H1 (cell line): ENCODE measurements at regions not wholly inside any gene's neighbourhood (a gene's known extent, or its start where the extent isn't known, plus 50 kb on each side); places are given as distances from the start of the nearest gene placed in this dataset.

ENCODE experiments used
- CTCF ChIA-PET: fragments of 300-600 bp; sonication (Branson Sonifier 250); formaldehyde crosslinking; loops from one replicate; lab custom pipeline; 2021; ENCODE audit not compliant: partially characterized antibody; lab: Charles Lee
- POLR2A ChIA-PET: fragments of 300-600 bp; sonication (Branson Sonifier 250); formaldehyde crosslinking; loops from one replicate; lab custom pipeline; 2021; ENCODE audit warnings: inconsistent platforms; ENCODE audit not compliant: partially characterized antibody; lab: Charles Lee
- DNase-seq, 2 experiments: peaks; one replicate each; pipeline versions ENCODE4 v3.0.0 to v3.0.0-alpha.2; 2010 to 2022; ENCODE audit warnings: low spot score in 2 of 2, low read depth in 1 of 2, mixed read lengths in 1 of 2
- FAIRE-seq: peaks from 2 replicates; lab custom pipeline; 2011; peaks lifted over from hg19 to GRCh38; lab: Jason Lieb, UNC
- H2AFZ ChIP-seq: 2 replicates; pipeline ENCODE4 v1.8.1; 2012; ENCODE audit warnings: low read length, inconsistent platforms
- H2AK5ac ChIP-seq: 2 replicates; pipeline ENCODE4 v1.6.1; 2013; ENCODE audit warnings: low read depth, low read length
- H2BK120ac ChIP-seq: replicated peaks from 2 replicates; pipeline ENCODE3; 2013; ENCODE audit warnings: low read depth, low read length, inconsistent platforms
- H2BK12ac ChIP-seq: 2 replicates; pipeline ENCODE4 v1.6.1; 2013; ENCODE audit warnings: low read depth, low read length
- H2BK15ac ChIP-seq: 2 replicates; pipeline ENCODE4 v1.6.1; 2013; ENCODE audit warnings: low read length
- H2BK20ac ChIP-seq: 2 replicates; pipeline ENCODE4 v1.6.1; 2013; ENCODE audit warnings: low read length
- H2BK5ac ChIP-seq: 2 replicates; pipeline ENCODE4 v1.6.1; 2013; ENCODE audit warnings: low read depth, low read length
- H3K14ac ChIP-seq: 2 replicates; pipeline ENCODE4 v1.6.1; 2013; ENCODE audit warnings: inconsistent platforms; ENCODE audit not compliant: insufficient read length
- H3K18ac ChIP-seq: 2 replicates; pipeline ENCODE4 v1.6.1; 2013; ENCODE audit warnings: low read length; ENCODE audit errors: extremely low read depth
- H3K23ac ChIP-seq: 2 replicates; pipeline ENCODE4 v1.6.1; 2013; ENCODE audit warnings: inconsistent platforms; ENCODE audit not compliant: insufficient read length
- H3K23me2 ChIP-seq: 2 replicates; pipeline ENCODE4 v1.6.1; 2013; ENCODE audit warnings: low read depth, low read length
- H3K27ac ChIP-seq: 2 replicates; pipeline ENCODE4 v1.6.1; 2011; ENCODE audit warnings: low read depth, low read length, inconsistent platforms
- H3K27me3 ChIP-seq, 4 experiments: replicated peaks in 1 of 4; 1 replicate in 1 of 4; 2 replicates in 3 of 4; pipeline versions ENCODE4 v1.6.1 to v1.8.1; 2011 to 2013; ENCODE audit warnings: low read length in 3 of 4, mild to moderate bottlenecking in 3 of 4, inconsistent platforms in 2 of 4, mixed read lengths in 2 of 4, moderate library complexity in 1 of 4; ENCODE audit not compliant: control insufficient read depth in 3 of 4, insufficient read depth in 3 of 4; ENCODE audit errors: extremely low read depth in 1 of 4
- H3K36me3 ChIP-seq, 4 experiments: 2 replicates each; pipeline versions ENCODE4 v1.6.1 to v1.8.1; 2011 to 2013; ENCODE audit warnings: mild to moderate bottlenecking in 4 of 4, low read length in 3 of 4, moderate library complexity in 2 of 4, control low read depth in 1 of 4, inconsistent platforms in 1 of 4; ENCODE audit not compliant: insufficient read depth in 4 of 4, control insufficient read depth in 2 of 4
- H3K4ac ChIP-seq: replicated peaks from 2 replicates; pipeline ENCODE3; 2013; ENCODE audit warnings: low read length, low read depth, mixed read lengths, inconsistent platforms; ENCODE audit not compliant: insufficient read length
- H3K4me1 ChIP-seq, 4 experiments: replicated peaks in 1 of 4; 1 replicate in 1 of 4; 2 replicates in 3 of 4; pipeline versions ENCODE4 v1.6.1 to v1.8.1; 2011 to 2013; ENCODE audit warnings: low read length in 3 of 4, inconsistent platforms in 2 of 4, mixed read lengths in 1 of 4; ENCODE audit not compliant: insufficient read depth in 4 of 4, control insufficient read depth in 3 of 4
- H3K4me2 ChIP-seq, 2 experiments: 2 replicates each; pipeline versions ENCODE4 v1.6.1 to v1.8.1; 2011 to 2013; ENCODE audit warnings: low read depth in 2 of 2, low read length in 2 of 2, control low read depth in 1 of 2, inconsistent platforms in 1 of 2, mild to moderate bottlenecking in 1 of 2; ENCODE audit not compliant: insufficient read depth in 1 of 2
- H3K4me3 ChIP-seq, 4 experiments: fragments of 200-600, 300-600 bp in 1 of 4; sonication (generic), shearing (Covaris generic), sonication (Bioruptor Twin) in 1 of 4; 2 replicates each; pipeline versions ENCODE4 v1.5.1 to v1.8.1; 2011 to 2016; ENCODE audit warnings: low read length in 4 of 4, low read depth in 3 of 4, control low read depth in 2 of 4, inconsistent platforms in 2 of 4, mild to moderate bottlenecking in 2 of 4, mixed read lengths in 1 of 4, moderate library complexity in 1 of 4; ENCODE audit not compliant: insufficient read depth in 2 of 4; ENCODE audit errors: extremely low read depth in 1 of 4
- H3K56ac ChIP-seq: replicated peaks from 2 replicates; pipeline ENCODE3; 2013; ENCODE audit warnings: low read depth, mild to moderate bottlenecking, mixed read lengths, low read length, inconsistent platforms; ENCODE audit not compliant: insufficient read length
- H3K79me1 ChIP-seq: 2 replicates; pipeline ENCODE4 v1.6.1; 2013; ENCODE audit warnings: low read depth, low read length, control low read depth
- H3K79me2 ChIP-seq, 2 experiments: 2 replicates each; pipeline versions ENCODE4 v1.6.1 to v1.8.1; 2012 to 2013; ENCODE audit warnings: low read length in 2 of 2, mild to moderate bottlenecking in 2 of 2, inconsistent platforms in 1 of 2; ENCODE audit not compliant: insufficient read depth in 2 of 2, control insufficient read depth in 1 of 2
- H3K9ac ChIP-seq, 4 experiments: replicated peaks in 1 of 4; 1 replicate in 1 of 4; 2 replicates in 3 of 4; pipeline versions ENCODE4 v1.6.1 to v1.8.1; 2011 to 2013; ENCODE audit warnings: low read depth in 3 of 4, low read length in 3 of 4, control low read depth in 2 of 4, mild to moderate bottlenecking in 2 of 4, moderate library complexity in 2 of 4, inconsistent platforms in 1 of 4; ENCODE audit errors: extremely low read depth in 1 of 4
- H3K9me3 ChIP-seq, 2 experiments: 2 replicates each; pipeline versions ENCODE4 v1.6.1 to v1.8.1; 2012 to 2013; ENCODE audit warnings: mild to moderate bottlenecking in 2 of 2, moderate library complexity in 2 of 2, control low read depth in 1 of 2, inconsistent platforms in 1 of 2, low read depth in 1 of 2, low read length in 1 of 2, mixed read lengths in 1 of 2; ENCODE audit not compliant: insufficient read depth in 2 of 2
- H4K20me1 ChIP-seq, 2 experiments: replicated peaks in 1 of 2; 2 replicates each; pipeline versions ENCODE3 to v1.8.1; 2011 to 2013; ENCODE audit warnings: inconsistent platforms in 2 of 2, low read length in 2 of 2, mild to moderate bottlenecking in 1 of 2; ENCODE audit not compliant: insufficient read depth in 2 of 2, control insufficient read depth in 1 of 2
- H4K5ac ChIP-seq: 2 replicates; pipeline ENCODE4 v1.6.1; 2013; ENCODE audit warnings: low read length, low read depth, mixed read lengths, inconsistent platforms; ENCODE audit not compliant: insufficient read length
- H4K8ac ChIP-seq: 2 replicates; pipeline ENCODE4 v1.8.0; 2013; ENCODE audit warnings: mild to moderate bottlenecking, moderate library complexity, low read length, inconsistent platforms; ENCODE audit not compliant: insufficient read depth; ENCODE audit errors: extremely low read depth
- H4K91ac ChIP-seq: replicated peaks from 2 replicates; pipeline ENCODE3; 2013; ENCODE audit warnings: low read length, mixed read lengths, inconsistent platforms; ENCODE audit not compliant: insufficient read length
- CEBPB ChIP-seq: IDR thresholded peaks from 2 replicates; pipeline ENCODE4 v1.6.1; 2012; ENCODE audit warnings: low read depth, low read length
- GTF2F1 ChIP-seq: IDR thresholded peaks from 2 replicates; pipeline ENCODE4 v1.6.1; 2012; ENCODE audit warnings: low read depth, low read length, improper control_type of control experiment, borderline replicate concordance
- HDAC2 ChIP-seq, 2 experiments: fragments of 300-600 bp in 1 of 2; sonication (generic) in 1 of 2; IDR thresholded peaks; 2 replicates each; pipeline ENCODE4 v1.6.1; 2011 to 2012; ENCODE audit warnings: low read depth in 2 of 2, low read length in 2 of 2, mild to moderate bottlenecking in 2 of 2, moderate library complexity in 2 of 2, borderline replicate concordance in 1 of 2, inconsistent platforms in 1 of 2
- KDM1A ChIP-seq: fragments of 200-600, 300-600 bp; sonication (generic); IDR thresholded peaks from 2 replicates; pipeline ENCODE4 v1.7.1; 2016; ENCODE audit warnings: mild to moderate bottlenecking, low read length, borderline replicate concordance
- NRF1 ChIP-seq: IDR thresholded peaks from 2 replicates; pipeline ENCODE4 v1.6.1; 2011; ENCODE audit warnings: mild to moderate bottlenecking, low read depth, low read length, improper control_type of control experiment
- POLR2A ChIP-seq, 2 experiments: IDR thresholded peaks; 1 replicate in 1 of 2; 2 replicates in 1 of 2; pipeline ENCODE4 v1.6.1; 2011; ENCODE audit warnings: low read depth in 2 of 2, low read length in 2 of 2, mild to moderate bottlenecking in 2 of 2; ENCODE audit errors: control extremely low read depth in 1 of 2
- SIX5 ChIP-seq: IDR thresholded peaks from 2 replicates; pipeline ENCODE4 v1.6.1; 2011; ENCODE audit warnings: mild to moderate bottlenecking, low read depth, low read length
- SP1 ChIP-seq: IDR thresholded peaks from 2 replicates; pipeline ENCODE4 v1.6.1; 2011; ENCODE audit warnings: low read depth, low read length
- SP4 ChIP-seq: IDR thresholded peaks from 2 replicates; pipeline ENCODE4 v1.6.1; 2012; ENCODE audit warnings: low read length, inconsistent platforms
- SUZ12 ChIP-seq: fragments of 200-600 bp; sonication (generic); IDR thresholded peaks from 2 replicates; pipeline ENCODE4 v1.6.1; 2012; ENCODE audit warnings: mild to moderate bottlenecking, inconsistent platforms, low read length, moderate library complexity, mixed read lengths
- TBP ChIP-seq: IDR thresholded peaks from 2 replicates; pipeline ENCODE4 v1.6.1; 2011; ENCODE audit warnings: low read depth, low read length, improper control_type of control experiment
- TEAD4 ChIP-seq: IDR thresholded peaks from 2 replicates; pipeline ENCODE4 v1.6.1; 2012; ENCODE audit warnings: low read depth, low read length, inconsistent platforms, mixed read lengths
- WGBS, 2 experiments: shearing (Covaris generic) in 1 of 2; methylation state at CpG; one replicate each; pipeline versions ENCODE4 v1.1.6 to v1.1.7; 2013 to 2015; ENCODE audit warnings: low lambda C conversion rate in 2 of 2, mixed read lengths in 2 of 2, inconsistent platforms in 1 of 2, low coverage in 1 of 2, missing lambda C conversion rate in 1 of 2; ENCODE audit not compliant: insufficient replicate concordance in 2 of 2, insufficient coverage in 1 of 2, insufficient read length in 1 of 2; ENCODE audit errors: extremely low coverage in 1 of 2, missing lambda C conversion rate in 1 of 2; 5-methylcytosine and 5-hydroxymethylcytosine counted together

DNA sequence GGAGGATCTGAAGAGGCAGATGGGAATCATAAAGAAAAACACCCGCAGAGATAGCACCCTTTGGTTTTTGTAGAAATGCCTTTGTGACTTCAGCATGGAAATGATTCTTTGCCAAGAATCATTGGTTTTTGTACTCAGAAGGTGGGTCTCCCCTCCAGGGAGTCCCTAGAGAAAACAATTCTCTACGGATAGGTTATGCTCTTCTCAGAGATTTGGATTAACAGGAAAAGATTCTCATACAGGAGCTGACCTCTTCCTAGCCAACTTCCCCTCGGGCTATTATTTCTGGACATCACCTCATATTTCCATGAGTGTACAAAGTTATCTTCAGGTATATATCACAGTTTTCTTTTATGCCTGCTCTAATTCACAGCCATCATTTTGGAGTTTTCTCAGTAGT is 274.2 kb upstream of the HABP2 start:
- H3K23ac ChIP-seq, result no peak overlapping the region
- H2BK120ac ChIP-seq, result no peak overlapping the region
- H3K9me3 ChIP-seq, result no peaks in the 10 kb centered on the region
- H3K4ac ChIP-seq, result no peak overlapping the region
- H3K4me3 ChIP-seq, result no peak overlapping the region
- H3K14ac ChIP-seq, result no peak overlapping the region
- DNase-seq, result no peak
- no peak overlapping the region for H4K91ac ChIP-seq
- no peaks in the 10 kb centered on the region for H3K36me3 ChIP-seq
- 86% methylated on average over 3 of the region's 3 CpGs; no CpG with 5 or more reads in 1 of the 2 experiments for WGBS, 2 experiments
- H3K9ac ChIP-seq, result no peak overlapping the region
- H2AFZ ChIP-seq, result no peak overlapping the region
- H3K18ac ChIP-seq, result no peak overlapping the region
- no peak overlapping the region for H4K5ac ChIP-seq
- H4K20me1 ChIP-seq, result no peaks in the 10 kb centered on the region
- H4K8ac ChIP-seq, result no peak overlapping the region
- ChIA-PET POLR2A (no interaction called here), CTCF (interaction anchor here (1.2 kb wide), 1 partner anchor 27 kb away, joined by 4 read pairs; no protein-coding TSS in a partner anchor)
- no peak overlapping the region for H2BK5ac ChIP-seq
- H2BK15ac ChIP-seq, result no peak overlapping the region
- no peak overlapping the region for H3K4me2 ChIP-seq
- H3K4me1 ChIP-seq, result no peaks in the 10 kb centered on the region
- no peak overlapping the region for H2BK20ac ChIP-seq
- TF ChIP-seq CEBPB, result no peak
- no peak for TF ChIP-seq GTF2F1
- TF ChIP-seq SP4, result no peak
- no peak for TF ChIP-seq SP1
- no peak for TF ChIP-seq KDM1A
- TF ChIP-seq TBP, result no peak
- TF ChIP-seq SUZ12, result no peak
- no peak for TF ChIP-seq NRF1
- no peak for TF ChIP-seq SIX5
- no peak for TF ChIP-seq TEAD4
- TF ChIP-seq HDAC2 (IDR thresholded peaks at IDR 0.05; ENCODE audit: borderline replicate concordance in 1 of 2, low read depth in 2 of 2, low read length in 2 of 2), result no peak
- TF ChIP-seq POLR2A (IDR thresholded peaks at IDR 0.05; ENCODE audit: control extremely low read depth in 1 of 2, low read depth in 2 of 2, low read length in 2 of 2), result no peak
- no peaks in the 10 kb centered on the region for H3K27me3 ChIP-seq
- H2BK12ac ChIP-seq, result no peak overlapping the region
- no peaks in the 10 kb centered on the region for H3K79me2 ChIP-seq
- no peak for FAIRE-seq
- no peaks in the 10 kb centered on the region for H3K79me1 ChIP-seq
- no peak overlapping the region for H3K27ac ChIP-seq
- no peak overlapping the region for H3K56ac ChIP-seq
- no peaks in the 10 kb centered on the region for H3K23me2 ChIP-seq
- H2AK5ac ChIP-seq, result no peak overlapping the region
